Spleen (tissue), 11 donors: ENCODE measurements at regions not wholly inside any gene's neighbourhood (a gene's known extent, or its start where the extent isn't known, plus 50 kb on each side); places are given as distances from the start of the nearest gene placed in this dataset.

Experiments
- DNase-seq: peaks from one replicate; pipeline ENCODE4 v3.0.0-alpha.2; 2020
- H3K27ac ChIP-seq, 8 donors: fragments of 200-600 bp; sonication (generic) in 7 of 8; 1 replicate in 4 of 8; 2 replicates in 4 of 8; pipeline versions ENCODE4 v1.5.0 to v1.8.0; 2016 to 2021; ENCODE audit warnings: inconsistent platforms in 4 of 8, mild to moderate bottlenecking in 4 of 8, moderate library complexity in 1 of 8
- H3K27me3 ChIP-seq, 7 donors: fragments of 200-600 bp; sonication (generic) in 6 of 7; replicated peaks in 1 of 7; 1 replicate in 4 of 7; 2 replicates in 3 of 7; pipeline versions ENCODE4 v1.5.0 to v1.8.0; 2016 to 2021; ENCODE audit warnings: inconsistent platforms in 3 of 7, mild to moderate bottlenecking in 1 of 7
- H3K36me3 ChIP-seq, 6 donors: fragments of 200-600 bp; sonication (generic) in 5 of 6; 1 replicate in 4 of 6; 2 replicates in 2 of 6; pipeline versions ENCODE4 v1.5.0 to v1.8.0; 2016 to 2021; ENCODE audit warnings: inconsistent platforms in 2 of 6
- H3K4me1 ChIP-seq, 6 donors: fragments of 200-600 bp; sonication (generic) in 5 of 6; 1 replicate in 3 of 6; 2 replicates in 3 of 6; pipeline versions ENCODE4 v1.5.0 to v1.8.0; 2016 to 2021; ENCODE audit warnings: inconsistent platforms in 3 of 6
- H3K4me3 ChIP-seq, 8 donors: fragments of 200-600 bp; sonication (generic) in 7 of 8; 1 replicate in 4 of 8; 2 replicates in 4 of 8; pipeline versions ENCODE4 v1.5.0 to v1.8.0; 2016 to 2021; ENCODE audit warnings: inconsistent platforms in 4 of 8, mild to moderate bottlenecking in 4 of 8, moderate library complexity in 2 of 8
- H3K9me3 ChIP-seq, 8 donors: fragments of 200-600 bp; sonication (generic) in 7 of 8; 1 replicate in 4 of 8; 2 replicates in 4 of 8; pipeline versions ENCODE4 v1.5.0 to v1.8.0; 2016 to 2021; ENCODE audit warnings: inconsistent platforms in 4 of 8
- CTCF ChIP-seq, 11 experiments: fragments of 200-600 bp in 7 of 11; fragments of 450-650 bp in 4 of 11; sonication (generic) in 4 of 11; IDR thresholded peaks in 8 of 11; conservative IDR thresholded peaks in 3 of 11; 1 replicate in 7 of 11; 2 replicates in 4 of 11; pipeline versions ENCODE4 v1.4.0 to v1.8.0; 2016 to 2021; ENCODE audit warnings: antibody characterized with exemption in 11 of 11, inconsistent platforms in 4 of 11, mild to moderate bottlenecking in 1 of 11
- POLR2A ChIP-seq, 3 donors: fragments of 450-650 bp; IDR thresholded peaks; one replicate each; pipeline ENCODE4 v1.5.1; 2017; ENCODE audit warnings: antibody characterized with exemption in 3 of 3, mild to moderate bottlenecking in 1 of 3
- POLR2AphosphoS5 ChIP-seq, 3 donors: sonication (generic); formaldehyde crosslinking; IDR thresholded peaks; one replicate each; pipeline ENCODE4 v1.5.1; 2017; ENCODE audit warnings: antibody characterized with exemption in 3 of 3
- WGBS, 5 donors: extraction: QIAGEN DNeasy Blood & Tissue Kit in 3 of 5; methylation state at CpG; one replicate each; pipeline versions ENCODE4 v1.1.5 to v1.1.7; 2013 to 2018; 5-methylcytosine and 5-hydroxymethylcytosine counted together
- intact Hi-C: fragments of 100-400 bp; cut with DNase I; formaldehyde crosslinking; loops from one replicate; pipeline ENCODE4 v1.15.0; 2023; ENCODE audit warnings: low total_unique reads
- donor health status: healthy with polysubstance abuse.
- donor health status: DM: no; HTN: no; CAD: no; lungs with moderate emphysema.
- donor health status: DM: no; HTN: no; CAD: no.
- donor health status: Bipolar disorder and iron deficiency.
- donor health status: healthy.
- donor health status: DM: no; HTN: no; CAD: no.
- donor health status: DM: yes; HTN: yes; CAD: no.

DNA sequence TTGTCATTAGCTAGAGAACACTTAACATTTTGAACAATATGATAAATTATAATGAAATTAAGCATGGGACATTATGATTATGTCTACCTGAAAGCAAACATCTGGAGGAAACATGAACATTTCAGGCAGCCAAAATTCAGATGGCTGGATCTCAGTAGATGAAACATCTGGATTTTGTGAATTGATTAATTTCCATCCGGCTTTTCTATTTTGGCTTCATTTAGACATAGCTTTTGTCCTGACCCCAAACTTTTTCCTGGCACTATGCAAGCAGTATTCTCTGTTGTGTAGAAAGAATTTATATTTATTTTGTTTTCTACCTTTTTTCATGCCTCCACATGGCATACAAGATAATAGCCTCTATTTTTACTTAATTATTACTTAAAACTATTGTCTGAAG lies 186.3 kb downstream of the OGFRL1 start:
- Histone ChIP-seq H3K27me3 (no peaks in the 10 kb centered on the region), H3K4me3 (no peak overlapping the region), H3K27ac (no peak overlapping the region), H3K9me3 (no peaks in the 10 kb centered on the region), H3K36me3 (no peaks in the 10 kb centered on the region), H3K4me1 (peaks cover 0 to 22% (median 15%) of the 10 kb centered on the region in 6 donors)
- WGBS, 5 donors, result 64 to 95% (median 81%) methylated on average over 1 of the region's 1 CpG
- intact Hi-C loops, result no loop called here
- TF ChIP-seq POLR2A (IDR thresholded peaks at IDR 0.05) (no peak), CTCF (IDR thresholded peaks at IDR 0.05 in 8 of 11, conservative IDR thresholded peaks at IDR 0.05 in 3 of 11) (no peak), POLR2AphosphoS5 (IDR thresholded peaks at IDR 0.05) (no peak)
- DNase-seq, result no peak

GRCh38 chr6:71476371-71476770 lies 187.8 kb downstream of the OGFRL1 start:
- H3K36me3 ChIP-seq, result no peaks in the 10 kb centered on the region
- intact Hi-C loops, result no loop called here
- H3K27me3 ChIP-seq, result no peaks in the 10 kb centered on the region
- no peak overlapping the region for H3K27ac ChIP-seq
- 64 to 91% (median 69%) methylated on average over 4 of the region's 4 CpGs for WGBS, 5 donors
- TF ChIP-seq POLR2A (IDR thresholded peaks at IDR 0.05) (no peak), POLR2AphosphoS5 (IDR thresholded peaks at IDR 0.05) (no peak), CTCF (IDR thresholded peaks at IDR 0.05 in 8 of 11, conservative IDR thresholded peaks at IDR 0.05 in 3 of 11) (no peak)
- no peak for DNase-seq
- H3K4me1 ChIP-seq, result peaks cover 2 to 32% (median 17%) of the 10 kb centered on the region in 6 donors
- no peak overlapping the region for H3K4me3 ChIP-seq
- H3K9me3 ChIP-seq, result no peaks in the 10 kb centered on the region

- Histone ChIP-seq H3K4me3 (no peak overlapping the region), H3K9me3 (no peaks in the 10 kb centered on the region), H3K36me3 (no peaks in the 10 kb centered on the region), H3K27me3 (no peaks in the 10 kb centered on the region), H3K4me1 (peaks cover 5 to 32% (median 17%) of the 10 kb centered on the region in 6 donors), H3K27ac (no peak overlapping the region)
- TF ChIP-seq POLR2AphosphoS5 (IDR thresholded peaks at IDR 0.05) (no peak), POLR2A (IDR thresholded peaks at IDR 0.05) (no peak), CTCF (IDR thresholded peaks at IDR 0.05 in 8 of 11, conservative IDR thresholded peaks at IDR 0.05 in 3 of 11) (no peak)
- no peak for DNase-seq
- intact Hi-C loops, result no loop called here
- 76 to 82% (median 78%) methylated on average over 2 of the region's 2 CpGs for WGBS, 5 donors
These were observed 188.3 kb downstream of the OGFRL1 start for GRCh38 chr6:71476872-71477271.

DNA sequence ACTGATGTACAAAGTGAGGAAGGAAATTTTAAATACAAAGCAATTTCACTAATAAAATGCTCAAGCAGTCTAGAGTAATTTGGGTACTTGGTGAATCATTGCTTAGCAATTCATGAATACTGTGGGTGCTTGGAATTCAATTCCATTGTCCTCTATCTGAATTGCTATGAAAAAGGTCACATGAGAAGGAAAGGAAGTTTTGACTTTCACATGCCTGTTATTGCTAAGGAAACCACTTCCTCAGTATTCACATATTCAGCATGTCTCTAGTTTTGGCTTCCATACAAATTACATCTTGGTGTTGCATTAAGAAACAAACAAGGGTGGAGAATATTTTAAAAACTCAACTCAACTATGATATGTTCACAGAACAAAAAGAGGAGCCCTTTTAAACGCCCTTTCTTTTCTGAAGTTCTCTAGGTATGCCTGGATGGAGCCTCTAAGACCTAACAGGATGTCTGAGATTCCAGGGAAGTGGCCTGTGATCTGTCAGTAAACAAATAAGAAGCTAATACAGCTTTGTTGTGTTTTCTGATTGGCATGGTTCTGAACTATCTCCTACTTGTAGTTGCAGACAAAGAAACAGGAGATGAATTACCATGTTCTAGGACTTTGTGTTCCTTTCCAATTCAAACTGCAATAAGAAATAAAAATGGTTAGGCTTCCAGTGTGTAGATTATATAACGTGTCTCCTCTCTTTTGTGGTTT lies 190.4 kb downstream of the OGFRL1 start:
- TF ChIP-seq POLR2A (IDR thresholded peaks at IDR 0.05) (no peak), POLR2AphosphoS5 (IDR thresholded peaks at IDR 0.05) (no peak), CTCF (IDR thresholded peaks at IDR 0.05 in 8 of 11, conservative IDR thresholded peaks at IDR 0.05 in 3 of 11) (no peak)
- Histone ChIP-seq H3K4me3 (no peak overlapping the region), H3K27me3 (no peaks in the 10 kb centered on the region), H3K36me3 (no peaks in the 10 kb centered on the region), H3K9me3 (no peaks in the 10 kb centered on the region), H3K4me1 (peaks cover 5 to 32% (median 17%) of the 10 kb centered on the region in 6 donors), H3K27ac (peak overlapping the region in 7 of 8 donors; percentile 39 to 74 (median 51))
- intact Hi-C loops, result no loop called here
- 45 to 58% (median 57%) methylated on average over 2 of the region's 2 CpGs for WGBS, 5 donors
- DNase-seq, result no peak
